ENCODE measurements at regions not wholly inside any gene's neighbourhood (a gene's known extent, or its start where the extent isn't known, plus 50 kb on each side); places are given as distances from the start of the nearest gene placed in this dataset.
"Not testable (repeated sequence)": the region's sequence is repeated elsewhere in the genome, so short reads cannot be mapped to it uniquely, and the experiment has no call there.

GRCh38 chr12:70068743-70069142 is 174.5 kb upstream of the CNOT2 start:
- intact Hi-C loops (cut with micrococcal nuclease): no loop called here

GRCh38 chr12:70069221-70070105 is 173.8 kb upstream of the CNOT2 start:
- ATAC-seq: no peak

More at GRCh38 chr12:70068743-70069142, 174.5 kb upstream of the CNOT2 start:
- DNase-seq (no peak), ATAC-seq (no peak)

GRCh38 chr12:70070494-70071007 is 172.7 kb upstream of the CNOT2 start:
- DNase-seq (no peak), ATAC-seq (no peak)
- intact Hi-C loops (cut with micrococcal nuclease): no loop called here

More at GRCh38 chr12:70069221-70070105, 173.8 kb upstream of the CNOT2 start:
- intact Hi-C loops (cut with micrococcal nuclease): no loop called here
- no peak for DNase-seq

GRCh38 chr12:70074510-70074909 is 168.7 kb upstream of the CNOT2 start:
- ATAC-seq: no peak
- DNase-seq: no peak
- intact Hi-C loops (cut with micrococcal nuclease): no loop called here

- ATAC-seq: no peak
- intact Hi-C loops (cut with micrococcal nuclease): no loop called here
- DNase-seq: no peak
These were observed 165.8 kb upstream of the CNOT2 start for GRCh38 chr12:70077441-70077840.

GRCh38 chr12:70078161-70078560 is 165.1 kb upstream of the CNOT2 start:
- no peak for ATAC-seq
- no peak for DNase-seq
- intact Hi-C loops (cut with micrococcal nuclease): no loop called here

- no peak for ATAC-seq
- DNase-seq: no peak
- intact Hi-C loops (cut with micrococcal nuclease): no loop called here
These were observed 162.7 kb upstream of the CNOT2 start for GRCh38 chr12:70080566-70080965.

- DNase-seq (no peak), ATAC-seq (no peak)
- intact Hi-C loops (cut with micrococcal nuclease): no loop called here
These were observed 160.1 kb upstream of the CNOT2 start for GRCh38 chr12:70082997-70083676.

GRCh38 chr12:70083677-70084020 is 159.6 kb upstream of the CNOT2 start:
- ATAC-seq (no peak), DNase-seq (no peak)
- intact Hi-C loops (cut with micrococcal nuclease): no loop called here

- ATAC-seq; DNase-seq; intact Hi-C loops (cut with micrococcal nuclease): not testable (repeated sequence)
These were observed 156.9 kb upstream of the CNOT2 start for GRCh38 chr12:70086372-70086771.

GRCh38 chr12:70091021-70091521 is 152.2 kb upstream of the CNOT2 start:
- intact Hi-C loops (cut with micrococcal nuclease): no loop called here
- no peak for DNase-seq
- no peak for ATAC-seq

- peak; percentile 74 for ATAC-seq
- DNase-seq: no peak
- intact Hi-C loops (cut with micrococcal nuclease): no loop called here
These were observed 148.8 kb upstream of the CNOT2 start for GRCh38 chr12:70094467-70094866.

- ATAC-seq (no peak), DNase-seq (no peak)
- intact Hi-C loops (cut with micrococcal nuclease): no loop called here
These were observed 146.3 kb upstream of the CNOT2 start for GRCh38 chr12:70096759-70097410.

GRCh38 chr12:70101064-70101463 is 142.2 kb upstream of the CNOT2 start:
- ATAC-seq (no peak), DNase-seq (no peak)
- intact Hi-C loops (cut with micrococcal nuclease): no loop called here

- ATAC-seq (no peak), DNase-seq (no peak)
- intact Hi-C loops (cut with micrococcal nuclease): no loop called here
These were observed 136.9 kb upstream of the CNOT2 start for GRCh38 chr12:70106347-70106746.

GRCh38 chr12:70110085-70110484 is 133.1 kb upstream of the CNOT2 start:
- intact Hi-C loops (cut with micrococcal nuclease): no loop called here
- no peak for DNase-seq

GRCh38 chr12:70117670-70118069 is 125.6 kb upstream of the CNOT2 start:
- intact Hi-C loops (cut with micrococcal nuclease): no loop called here
- ATAC-seq (no peak), DNase-seq (no peak)

More at GRCh38 chr12:70110085-70110484, 133.1 kb upstream of the CNOT2 start:
- no peak for ATAC-seq

- ATAC-seq (no peak), DNase-seq (no peak)
- intact Hi-C loops (cut with micrococcal nuclease): no loop called here
These were observed 122.3 kb upstream of the CNOT2 start for GRCh38 chr12:70120970-70121369.

- intact Hi-C loops (cut with micrococcal nuclease): no loop called here
- DNase-seq (no peak), ATAC-seq (no peak)
These were observed 121.7 kb upstream of the CNOT2 start for GRCh38 chr12:70121562-70121961.

GRCh38 chr12:70122804-70123203 is 120.4 kb upstream of the CNOT2 start:
- intact Hi-C loops (cut with micrococcal nuclease): no loop called here
- ATAC-seq (no peak), DNase-seq (no peak)

All from left ventricle myocardium superior (tissue), 1 donor.